Effector memory CD4-positive, alpha-beta T cell (primary cell): ENCODE measurements at regions not wholly inside any gene's neighbourhood (a gene's known extent, or its start where the extent isn't known, plus 50 kb on each side); places are given as distances from the start of the nearest gene placed in this dataset.

ENCODE experiments used
- DNase-seq, 3 donors: peaks; one replicate each; pipeline ENCODE4 v3.0.0-alpha.2; 2020
- H3K27ac ChIP-seq: 2 replicates; pipeline ENCODE4 v1.7.0; 2013; ENCODE audit warnings: mild to moderate bottlenecking, low read length, moderate library complexity; ENCODE audit not compliant: insufficient read depth, poor library complexity, severe bottlenecking
- H3K27me3 ChIP-seq: replicated peaks from 2 replicates; pipeline ENCODE4 v1.7.0; 2013; ENCODE audit warnings: mild to moderate bottlenecking, low read length; ENCODE audit not compliant: insufficient read depth, control insufficient read depth, poor library complexity, severe bottlenecking
- H3K36me3 ChIP-seq: 2 replicates; pipeline ENCODE4 v1.7.0; 2013; ENCODE audit warnings: mild to moderate bottlenecking, low read length, moderate library complexity; ENCODE audit not compliant: control insufficient read depth, insufficient read depth
- H3K4me1 ChIP-seq: 2 replicates; pipeline ENCODE4 v1.7.0; 2013; ENCODE audit warnings: low read length, mild to moderate bottlenecking; ENCODE audit not compliant: control insufficient read depth, insufficient read depth, poor library complexity, severe bottlenecking
- H3K4me3 ChIP-seq: 2 replicates; pipeline ENCODE4 v1.7.0; 2013; ENCODE audit warnings: low read length, low read depth, mild to moderate bottlenecking; ENCODE audit not compliant: insufficient read depth, poor library complexity, severe bottlenecking
- H3K9me3 ChIP-seq: 2 replicates; pipeline ENCODE4 v1.7.0; 2013; ENCODE audit warnings: mild to moderate bottlenecking, low read length, moderate library complexity; ENCODE audit not compliant: control insufficient read depth

- no peaks in the 10 kb centered on the region for H3K4me1 ChIP-seq
- no peak overlapping the region for H3K27ac ChIP-seq
- H3K9me3 ChIP-seq: no peaks in the 10 kb centered on the region
- no peaks in the 10 kb centered on the region for H3K36me3 ChIP-seq
- DNase-seq: no peak
- H3K27me3 ChIP-seq: peaks cover 2% of the 10 kb centered on the region
- no peak overlapping the region for H3K4me3 ChIP-seq
Observed at GRCh38 chr2:29974086-29974485, 52.7 kb upstream of the ALK start.

- DNase-seq: no peak
Observed at GRCh38 chr2:29977284-29977683, 55.9 kb upstream of the ALK start.

DNA sequence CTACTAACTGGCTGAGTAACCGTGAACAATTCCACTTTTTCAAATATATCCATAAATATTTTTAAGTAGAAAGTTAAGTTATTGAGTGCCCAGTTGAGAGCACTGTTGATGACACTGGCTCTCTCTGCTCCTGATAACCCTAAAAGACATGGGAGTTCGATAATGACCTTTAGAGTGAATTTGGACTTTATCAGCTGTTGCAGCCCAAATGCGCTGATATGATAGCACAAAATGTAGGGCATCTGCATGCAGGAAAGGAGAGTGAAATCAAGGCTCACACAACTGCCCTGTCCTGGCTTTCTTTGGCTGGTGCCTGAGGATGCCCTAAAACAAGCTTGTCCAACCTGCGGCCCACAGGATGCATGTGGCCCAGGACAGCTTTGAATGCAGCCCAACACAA, 60.0 kb upstream of the ALK start:
- H3K36me3 ChIP-seq: no peaks in the 10 kb centered on the region
- no peak overlapping the region for H3K4me3 ChIP-seq
- no peaks in the 10 kb centered on the region for H3K27me3 ChIP-seq
- no peaks in the 10 kb centered on the region for H3K4me1 ChIP-seq
- no peak for DNase-seq
- no peak overlapping the region for H3K27ac ChIP-seq
- H3K9me3 ChIP-seq: no peaks in the 10 kb centered on the region

More at GRCh38 chr2:29977284-29977683, 55.9 kb upstream of the ALK start:
- Histone ChIP-seq H3K36me3 (no peaks in the 10 kb centered on the region), H3K9me3 (no peaks in the 10 kb centered on the region), H3K4me3 (no peak overlapping the region), H3K27me3 (no peaks in the 10 kb centered on the region), H3K4me1 (no peaks in the 10 kb centered on the region), H3K27ac (no peak overlapping the region)

- Histone ChIP-seq H3K27ac (no peak overlapping the region), H3K9me3 (no peaks in the 10 kb centered on the region), H3K36me3 (no peaks in the 10 kb centered on the region), H3K4me1 (no peaks in the 10 kb centered on the region), H3K27me3 (no peaks in the 10 kb centered on the region), H3K4me3 (no peak overlapping the region)
- no peak for DNase-seq
Observed at GRCh38 chr2:29983308-29983707, 61.9 kb upstream of the ALK start.

DNA sequence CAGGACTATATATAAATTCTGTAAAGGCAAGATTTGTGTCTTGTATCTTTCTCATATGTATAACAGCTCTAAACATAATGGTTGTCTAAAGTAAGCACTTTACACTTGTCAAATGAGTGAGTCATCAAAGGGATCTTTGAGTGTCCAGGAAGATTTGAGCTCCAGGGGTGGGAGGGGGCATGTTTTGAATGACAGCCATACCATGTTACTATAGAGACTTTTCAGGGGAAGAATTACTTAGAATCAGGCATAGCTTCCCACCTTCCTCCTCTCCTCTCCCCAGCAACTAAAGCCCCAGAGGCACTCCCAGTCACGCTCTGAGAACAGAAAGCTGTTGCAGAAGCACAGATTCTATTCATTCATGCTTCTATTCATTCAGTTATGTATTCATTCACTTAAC, 65.8 kb upstream of the ALK start:
- Histone ChIP-seq H3K36me3 (no peaks in the 10 kb centered on the region), H3K27me3 (no peaks in the 10 kb centered on the region), H3K4me1 (no peaks in the 10 kb centered on the region), H3K27ac (no peak overlapping the region), H3K9me3 (no peaks in the 10 kb centered on the region), H3K4me3 (no peak overlapping the region)
- DNase-seq: no peak

GRCh38 chr2:29990129-29990528, 68.7 kb upstream of the ALK start:
- no peak overlapping the region for H3K27ac ChIP-seq
- no peak for DNase-seq
- H3K4me1 ChIP-seq: no peaks in the 10 kb centered on the region
- H3K27me3 ChIP-seq: no peaks in the 10 kb centered on the region
- H3K36me3 ChIP-seq: no peaks in the 10 kb centered on the region
- no peaks in the 10 kb centered on the region for H3K9me3 ChIP-seq
- no peak overlapping the region for H3K4me3 ChIP-seq

GRCh38 chr2:29991086-29991485, 69.7 kb upstream of the ALK start:
- Histone ChIP-seq H3K4me3 (no peak overlapping the region), H3K27ac (no peak overlapping the region), H3K36me3 (no peaks in the 10 kb centered on the region), H3K4me1 (no peaks in the 10 kb centered on the region), H3K27me3 (peaks cover 2% of the 10 kb centered on the region), H3K9me3 (no peaks in the 10 kb centered on the region)
- DNase-seq: no peak

GRCh38 chr2:29995241-29995640, 73.9 kb upstream of the ALK start:
- no peak for DNase-seq
- H3K4me3 ChIP-seq: no peak overlapping the region

GRCh38 chr2:30003128-30003527, 81.7 kb upstream of the ALK start:
- no peak for DNase-seq
- H3K27ac ChIP-seq: no peak overlapping the region
- no peaks in the 10 kb centered on the region for H3K36me3 ChIP-seq
- no peaks in the 10 kb centered on the region for H3K9me3 ChIP-seq
- no peak overlapping the region for H3K4me3 ChIP-seq
- H3K27me3 ChIP-seq: no peaks in the 10 kb centered on the region
- H3K4me1 ChIP-seq: no peaks in the 10 kb centered on the region

More at GRCh38 chr2:29995241-29995640, 73.9 kb upstream of the ALK start:
- H3K27me3 ChIP-seq: peaks cover 2% of the 10 kb centered on the region
- H3K4me1 ChIP-seq: no peaks in the 10 kb centered on the region
- no peaks in the 10 kb centered on the region for H3K9me3 ChIP-seq
- no peak overlapping the region for H3K27ac ChIP-seq
- no peaks in the 10 kb centered on the region for H3K36me3 ChIP-seq

- H3K36me3 ChIP-seq: no peaks in the 10 kb centered on the region
- no peak overlapping the region for H3K4me3 ChIP-seq
- no peak for DNase-seq
- H3K27me3 ChIP-seq: no peaks in the 10 kb centered on the region
- H3K9me3 ChIP-seq: no peaks in the 10 kb centered on the region
- H3K4me1 ChIP-seq: no peaks in the 10 kb centered on the region
- no peak overlapping the region for H3K27ac ChIP-seq
Observed at GRCh38 chr2:30022444-30023071, 101.2 kb upstream of the ALK start.
